GM18520 (cell line): ENCODE measurements at regions not wholly inside any gene's neighbourhood (a gene's known extent, or its start where the extent isn't known, plus 50 kb on each side); places are given as distances from the start of the nearest gene placed in this dataset.

Experiments
- ATAC-seq: cut with Tn5 transposase; IDR thresholded peaks from one replicate; pipeline ENCODE4 v1.9.1; 2021; ENCODE audit not compliant: unreplicated experiment

- ATAC-seq = no peak
Observed at GRCh38 chr3:124429129-124429815, 301.0 kb upstream of the UMPS start.

- ATAC-seq = no peak
Observed at GRCh38 chr3:124431331-124431994, 298.8 kb upstream of the UMPS start.

DNA sequence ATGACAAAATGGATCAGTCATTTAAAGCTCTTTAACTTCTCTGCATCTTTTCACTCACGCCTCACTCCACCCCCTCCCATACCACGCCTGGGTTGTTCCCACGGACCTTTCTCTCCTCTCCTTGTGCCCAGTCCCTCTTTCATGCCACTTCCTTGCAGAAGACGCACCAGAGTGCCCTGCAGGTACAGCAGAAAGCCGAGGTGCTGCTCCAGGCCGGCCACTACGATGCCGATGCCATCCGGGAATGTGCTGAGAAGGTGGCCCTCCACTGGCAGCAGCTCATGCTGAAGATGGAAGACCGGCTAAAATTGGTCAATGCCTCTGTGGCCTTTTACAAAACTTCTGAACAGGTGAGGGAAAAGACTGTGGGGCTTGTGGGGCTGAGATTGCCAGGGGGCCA, 296.1 kb upstream of the UMPS start:
- no peak for ATAC-seq

- no peak for ATAC-seq
Observed at GRCh38 chr3:124435467-124435866, 294.8 kb upstream of the UMPS start.

DNA sequence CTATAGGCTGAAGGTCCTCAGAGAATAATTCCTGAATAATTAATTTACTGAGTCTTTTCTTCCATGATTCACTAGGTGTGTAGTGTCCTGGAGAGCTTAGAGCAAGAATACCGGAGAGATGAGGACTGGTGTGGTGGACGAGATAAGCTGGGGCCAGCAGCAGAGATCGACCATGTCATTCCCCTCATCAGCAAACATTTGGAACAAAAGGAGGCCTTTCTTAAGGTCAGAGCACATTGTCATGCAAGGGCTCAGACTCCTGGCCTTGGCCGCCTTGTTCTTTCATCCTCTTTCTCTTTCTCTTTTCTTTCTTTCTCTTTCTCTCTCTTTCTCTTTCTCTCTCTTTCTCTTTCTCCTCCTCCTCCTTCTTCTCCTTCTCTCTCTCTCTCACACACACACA, 291.4 kb upstream of the UMPS start:
- ATAC-seq = no peak

DNA sequence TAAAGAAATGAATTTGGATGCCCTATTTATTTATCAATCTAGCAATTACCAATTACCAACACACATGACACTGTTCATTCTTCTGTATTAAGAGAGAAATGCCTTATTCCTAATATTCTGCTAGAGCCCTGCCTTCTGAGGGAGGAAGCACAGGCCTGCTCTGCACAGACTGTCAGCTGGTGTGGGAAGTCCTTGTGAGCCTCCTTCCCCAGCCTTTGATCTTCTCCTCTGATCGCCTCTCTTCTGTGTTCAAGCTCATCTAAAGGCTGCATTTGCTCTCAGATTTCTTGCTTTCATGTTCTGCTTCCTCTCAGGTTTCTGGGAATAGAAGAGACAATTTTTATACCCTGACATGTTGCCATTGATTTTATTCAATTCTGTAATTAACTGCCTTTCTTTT, 290.6 kb upstream of the UMPS start:
- no peak for ATAC-seq

- ATAC-seq = no peak
Observed at GRCh38 chr3:124441766-124442165, 288.5 kb upstream of the UMPS start.

GRCh38 chr3:124442463-124442862, 287.8 kb upstream of the UMPS start:
- ATAC-seq = no peak

DNA sequence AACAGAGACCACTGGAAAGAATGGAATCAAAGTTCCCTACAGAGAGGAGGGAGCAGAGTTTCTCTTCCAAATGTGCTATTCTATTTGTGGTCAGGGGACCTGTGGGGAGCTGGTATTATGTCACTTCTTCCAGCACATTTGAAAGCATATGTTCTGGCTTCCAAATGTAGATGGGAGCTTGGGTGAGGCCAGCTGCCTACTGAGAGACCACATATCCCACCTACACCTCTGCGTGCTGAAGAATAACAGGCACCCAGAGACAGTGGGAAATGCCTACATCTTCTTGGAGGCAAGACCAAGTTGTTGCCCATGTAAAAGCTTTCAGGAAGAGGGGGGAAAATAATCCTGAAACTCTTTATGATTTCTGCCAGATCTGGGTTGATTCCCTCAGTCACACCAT, 286.8 kb upstream of the UMPS start:
- no peak for ATAC-seq

DNA sequence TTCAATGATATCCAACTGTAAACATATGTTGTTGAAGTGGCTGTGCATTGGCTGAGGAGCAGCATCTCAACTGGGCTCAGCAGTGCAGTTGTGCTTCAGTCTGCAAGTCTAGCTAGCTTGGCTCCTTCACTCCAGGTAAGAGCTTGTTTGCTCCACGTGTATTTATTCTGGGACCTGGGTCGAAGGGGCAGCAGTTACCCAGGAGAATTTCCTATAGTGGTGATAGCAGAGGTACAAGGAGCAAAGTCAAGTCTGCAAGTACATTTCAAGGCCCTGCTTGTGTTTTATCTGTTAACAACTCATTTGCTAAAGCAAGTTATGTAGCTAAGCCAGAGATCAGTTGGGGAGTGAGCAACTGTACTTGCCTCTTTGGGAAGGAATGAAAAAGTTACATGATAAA, 286.2 kb upstream of the UMPS start:
- ATAC-seq = no peak

GRCh38 chr3:124444896-124445295, 285.4 kb upstream of the UMPS start:
- no peak for ATAC-seq

- no peak for ATAC-seq
Observed at GRCh38 chr3:124447845-124448244, 282.4 kb upstream of the UMPS start.

GRCh38 chr3:124448954-124449353, 281.3 kb upstream of the UMPS start:
- no peak for ATAC-seq

- no peak for ATAC-seq
Observed at GRCh38 chr3:124450366-124450765, 279.9 kb upstream of the UMPS start.

GRCh38 chr3:124451630-124452317, 278.5 kb upstream of the UMPS start:
- no peak for ATAC-seq

GRCh38 chr3:124453189-124453588, 277.1 kb upstream of the UMPS start:
- no peak for ATAC-seq

- ATAC-seq = no peak
Observed at GRCh38 chr3:124455891-124456290, 274.4 kb upstream of the UMPS start.

GRCh38 chr3:124456506-124456905, 273.7 kb upstream of the UMPS start:
- no peak for ATAC-seq

- ATAC-seq = no peak
Observed at GRCh38 chr3:124459678-124460077, 270.6 kb upstream of the UMPS start.

DNA sequence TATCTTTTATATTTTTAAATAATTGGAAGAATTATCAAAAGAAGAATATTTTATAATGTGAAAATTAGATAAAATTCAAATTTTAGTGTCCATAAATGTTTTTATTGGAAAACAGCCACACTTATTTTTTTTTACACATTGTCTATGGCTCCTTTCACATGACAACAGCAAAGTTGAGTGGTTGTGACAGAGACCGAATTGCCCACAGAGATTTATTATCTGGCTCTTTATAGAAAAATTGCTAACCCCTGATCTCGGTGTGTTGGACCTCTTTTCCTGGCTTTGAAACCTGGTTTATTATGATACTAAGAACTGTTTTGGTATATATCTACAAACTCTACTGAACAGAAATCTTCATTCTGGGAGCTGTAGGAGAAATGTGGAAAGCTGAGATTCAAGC, 269.1 kb upstream of the UMPS start:
- ATAC-seq = no peak

DNA sequence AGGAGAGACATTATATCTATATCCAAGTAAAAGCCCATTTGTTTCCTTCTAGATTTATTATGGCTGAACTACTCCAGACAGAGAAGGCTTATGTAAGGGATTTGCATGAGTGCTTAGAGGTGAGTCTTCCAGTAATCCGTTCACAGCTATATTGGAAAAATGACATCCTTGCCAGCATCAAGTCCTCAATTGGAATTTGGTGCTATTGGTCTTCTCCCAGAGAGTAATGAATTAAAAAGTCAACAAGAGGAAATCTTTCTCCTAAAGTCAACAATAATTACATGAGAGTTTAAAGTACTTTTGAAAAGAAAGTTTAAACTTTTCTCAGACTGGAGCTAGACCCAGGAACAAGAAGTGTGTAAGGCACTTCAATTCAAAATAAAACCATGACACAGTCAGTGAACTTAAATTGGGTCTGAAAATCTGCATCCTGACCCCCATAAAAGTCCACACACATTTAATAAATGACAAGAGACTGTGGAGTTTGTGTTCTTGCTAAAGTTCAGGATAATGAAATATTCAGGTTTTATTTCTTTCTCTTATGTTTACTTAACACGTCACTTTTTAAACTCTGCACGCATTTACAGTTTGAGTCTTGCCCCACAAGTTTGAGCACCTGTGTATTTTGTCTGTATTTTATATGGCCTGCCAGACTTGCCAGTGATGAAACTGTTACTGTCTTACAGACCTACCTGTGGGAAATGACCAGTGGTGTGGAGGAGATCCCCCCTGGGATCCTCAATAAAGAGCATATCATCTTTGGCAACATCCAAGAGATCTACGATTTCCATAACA, 268.2 kb upstream of the UMPS start:
- ATAC-seq = no peak

DNA sequence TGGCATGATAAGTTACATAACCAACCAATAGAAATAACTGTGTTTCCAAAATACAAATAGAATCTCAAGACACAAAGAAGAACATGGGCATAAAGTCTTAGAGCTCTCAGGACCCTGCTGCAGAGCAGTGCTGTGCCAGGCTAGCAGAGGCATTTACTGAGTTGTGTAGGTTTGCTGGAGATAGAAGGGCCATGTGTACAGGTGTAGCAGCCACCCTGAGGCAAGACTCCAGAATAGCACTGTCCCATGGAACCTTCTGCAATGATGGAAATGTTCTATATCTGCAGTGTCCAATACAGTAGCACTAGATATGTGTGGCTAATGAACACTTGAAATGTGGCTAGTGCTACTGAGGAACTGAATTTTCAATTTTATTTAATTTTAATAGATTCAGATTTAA, 267.0 kb upstream of the UMPS start:
- ATAC-seq = no peak
